ENCODE measurements at regions not wholly inside any gene's neighbourhood (a gene's known extent, or its start where the extent isn't known, plus 50 kb on each side); places are given as distances from the start of the nearest gene placed in this dataset.

DNA sequence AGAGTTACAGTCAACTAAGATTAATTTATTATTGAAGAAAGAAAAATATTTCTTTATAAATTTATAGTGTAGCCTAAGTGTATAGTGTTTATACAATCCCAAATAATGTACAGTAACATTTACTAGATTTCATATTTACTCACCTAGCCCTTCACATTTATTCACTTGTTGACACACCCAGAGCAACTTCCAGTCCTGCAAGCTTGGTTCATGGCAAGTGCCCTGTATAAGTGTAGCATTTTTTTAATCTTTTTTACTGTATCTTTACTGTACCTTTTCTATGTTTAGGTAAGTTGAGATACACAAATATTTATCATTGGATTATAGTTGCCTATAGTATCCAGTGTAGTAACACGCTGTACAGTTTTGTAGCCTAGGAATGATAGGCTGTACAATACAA is 119.9 kb downstream of the SPATA31D1 start:
- TF ChIP-seq, protein P1, sequence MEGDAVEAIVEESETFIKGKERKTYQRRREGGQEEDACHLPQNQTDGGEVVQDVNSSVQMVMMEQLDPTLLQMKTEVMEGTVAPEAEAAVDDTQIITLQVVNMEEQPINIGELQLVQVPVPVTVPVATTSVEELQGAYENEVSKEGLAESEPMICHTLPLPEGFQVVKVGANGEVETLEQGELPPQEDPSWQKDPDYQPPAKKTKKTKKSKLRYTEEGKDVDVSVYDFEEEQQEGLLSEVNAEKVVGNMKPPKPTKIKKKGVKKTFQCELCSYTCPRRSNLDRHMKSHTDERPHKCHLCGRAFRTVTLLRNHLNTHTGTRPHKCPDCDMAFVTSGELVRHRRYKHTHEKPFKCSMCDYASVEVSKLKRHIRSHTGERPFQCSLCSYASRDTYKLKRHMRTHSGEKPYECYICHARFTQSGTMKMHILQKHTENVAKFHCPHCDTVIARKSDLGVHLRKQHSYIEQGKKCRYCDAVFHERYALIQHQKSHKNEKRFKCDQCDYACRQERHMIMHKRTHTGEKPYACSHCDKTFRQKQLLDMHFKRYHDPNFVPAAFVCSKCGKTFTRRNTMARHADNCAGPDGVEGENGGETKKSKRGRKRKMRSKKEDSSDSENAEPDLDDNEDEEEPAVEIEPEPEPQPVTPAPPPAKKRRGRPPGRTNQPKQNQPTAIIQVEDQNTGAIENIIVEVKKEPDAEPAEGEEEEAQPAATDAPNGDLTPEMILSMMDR (IDR thresholded peaks at IDR 0.05) = no peak
- TF ChIP-seq EZH2 (IDR thresholded peaks at IDR 0.05; ENCODE audit: borderline replicate concordance, insufficient read depth, low read depth, low read length, poor library complexity, severe bottlenecking) = no peak
